Stimulated activated naive CD8-positive, alpha-beta T cell treated with anti-CD3 and anti-CD28 coated beads, Interleukin-15, amount 100 ng/mL, for 72 hours (primary cell): ENCODE measurements at regions not wholly inside any gene's neighbourhood (a gene's known extent, or its start where the extent isn't known, plus 50 kb on each side); places are given as distances from the start of the nearest gene placed in this dataset.

Experiments
- ATAC-seq: fragments of 150-1000 bp; cut with Tn5 transposase; 2 replicates; pipeline ENCODE4 v1.10.0; 2021; ENCODE audit warnings: mild to moderate bottlenecking, moderate library complexity
- DNase-seq, 2 donors: peaks; one replicate each; pipeline ENCODE4 v3.0.0; 2021 to 2022
- H3K27ac Mint-ChIP-seq, 2 donors: one replicate each; pipeline ENCODE4 v1.8.0; 2022; ENCODE audit warnings: mild to moderate bottlenecking in 2 of 2, mixed read lengths in 2 of 2, moderate library complexity in 2 of 2
- H3K27me3 Mint-ChIP-seq: one replicate; pipeline ENCODE4 v1.8.0; 2022; ENCODE audit warnings: mixed read lengths
- H3K4me1 Mint-ChIP-seq: one replicate; pipeline ENCODE4 v1.8.0; 2022; ENCODE audit warnings: mild to moderate bottlenecking, mixed read lengths
- H3K4me3 Mint-ChIP-seq, 2 donors: one replicate each; pipeline ENCODE4 v1.8.0; 2022; ENCODE audit warnings: mild to moderate bottlenecking in 2 of 2, mixed read lengths in 2 of 2, moderate library complexity in 1 of 2
- H3K9me3 Mint-ChIP-seq, 2 donors: one replicate each; pipeline ENCODE4 v1.8.0; 2022; ENCODE audit warnings: mixed read lengths in 2 of 2

DNA sequence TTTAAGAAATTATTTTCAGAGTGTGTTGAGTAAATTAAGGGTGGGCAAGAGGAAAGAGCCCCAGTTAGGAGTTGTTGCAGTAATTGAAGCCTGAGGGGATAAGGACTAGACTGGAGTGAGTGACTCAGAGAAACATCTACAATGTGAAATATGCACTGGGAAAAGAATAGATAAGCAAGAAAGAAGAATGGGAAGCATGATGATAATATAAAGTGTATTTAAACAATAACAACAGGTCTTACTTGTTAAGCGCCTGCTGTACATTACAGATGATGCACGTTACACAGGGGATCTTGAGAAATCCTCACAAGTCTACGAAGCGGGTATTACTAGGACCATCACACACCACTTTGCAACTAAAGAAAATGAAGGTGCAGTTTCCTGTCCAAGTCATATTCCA, 73.6 kb upstream of the STK17B start:
- no peak overlapping the region for H3K27ac Mint-ChIP-seq
- H3K4me3 Mint-ChIP-seq, result no peak overlapping the region
- DNase-seq (no peak), ATAC-seq (no peak)
- H3K9me3 Mint-ChIP-seq, result no peaks in the 10 kb centered on the region
- peaks cover 76% of the 10 kb centered on the region for H3K4me1 Mint-ChIP-seq
- H3K27me3 Mint-ChIP-seq, result no peaks in the 10 kb centered on the region

DNA sequence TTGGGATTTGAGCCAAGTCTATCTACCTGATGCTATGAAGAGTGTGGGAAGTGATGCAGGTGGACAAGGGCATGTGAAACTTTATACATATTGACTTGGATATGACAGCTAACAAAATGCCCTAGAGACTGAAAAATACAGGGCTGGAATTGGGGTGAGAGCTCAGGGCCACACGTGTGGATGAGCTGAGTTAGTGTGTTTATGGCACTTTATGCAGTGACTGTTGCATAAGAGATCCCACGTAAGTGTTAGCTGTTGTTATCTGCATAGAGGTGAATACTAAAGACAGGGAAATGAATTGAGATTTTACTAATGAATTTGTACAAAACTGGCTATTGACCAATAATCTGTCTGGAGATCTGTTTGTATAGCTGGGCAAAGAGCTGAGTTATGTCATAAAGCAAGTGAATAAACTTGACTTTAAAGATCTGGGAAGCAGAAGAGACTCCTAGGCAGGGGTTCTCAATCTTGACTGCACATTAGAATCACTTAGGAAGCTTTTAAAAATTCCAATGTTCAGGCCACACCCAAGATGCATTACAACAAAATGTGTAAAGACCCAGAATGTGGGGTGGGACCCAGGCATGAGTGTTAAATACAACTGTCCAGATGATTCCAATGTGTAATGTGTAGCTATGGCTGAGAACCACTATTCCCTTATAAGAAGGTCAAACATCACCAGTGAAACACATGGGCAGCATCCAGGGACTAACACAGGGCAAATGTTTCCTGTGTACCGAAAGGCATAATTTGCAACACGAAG, 74.2 kb upstream of the STK17B start:
- Mint-ChIP-seq H3K4me3 (no peak overlapping the region), H3K27ac (no peak overlapping the region), H3K4me1 (peaks cover 77% of the 10 kb centered on the region), H3K27me3 (no peaks in the 10 kb centered on the region), H3K9me3 (no peaks in the 10 kb centered on the region)
- ATAC-seq (no peak), DNase-seq (no peak)

DNA sequence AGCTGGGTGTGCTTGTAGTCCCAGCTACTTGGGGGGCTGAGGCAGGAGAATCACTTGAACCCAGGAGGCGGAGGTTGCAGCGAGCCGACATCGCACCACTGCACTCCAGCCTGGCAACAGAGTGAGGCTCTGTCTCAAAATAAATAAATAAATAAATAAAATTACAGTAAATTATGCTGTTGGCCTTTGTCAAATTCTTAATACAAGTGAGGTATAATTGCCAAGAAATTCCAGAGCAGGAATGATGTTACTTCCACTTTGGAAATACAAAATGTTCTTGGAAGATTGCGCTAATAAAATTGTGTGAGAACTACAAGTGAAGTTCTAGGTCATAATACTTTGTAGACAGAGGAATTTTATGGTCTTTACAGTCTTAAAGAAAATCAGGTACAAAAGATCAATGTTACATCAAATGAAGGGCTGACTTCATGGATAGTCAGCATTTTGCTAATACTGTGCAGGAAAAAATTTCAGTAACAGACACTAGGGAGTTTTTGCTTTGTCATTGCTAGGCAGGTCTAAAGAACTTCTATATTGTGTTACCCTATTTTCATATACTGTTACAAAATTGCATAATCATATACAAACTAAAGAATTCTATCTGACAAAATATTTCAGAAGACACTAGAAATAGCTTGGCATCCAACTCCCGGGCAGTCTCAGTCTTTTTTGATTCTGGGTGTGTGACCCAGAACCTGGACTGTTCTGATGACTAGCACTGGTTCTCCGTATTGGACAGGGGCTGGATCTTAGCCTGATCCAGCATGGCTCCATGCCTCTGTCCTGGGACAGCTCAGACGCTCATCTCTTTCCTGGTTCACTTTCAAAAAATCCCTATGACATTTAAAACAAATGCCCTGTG, 76.0 kb upstream of the STK17B start:
- ATAC-seq (no peak), DNase-seq (no peak)
- no peak overlapping the region for H3K27ac Mint-ChIP-seq
- H3K9me3 Mint-ChIP-seq, result peaks cover 10 to 11% of the 10 kb centered on the region in 2 donors
- H3K4me1 Mint-ChIP-seq, result peaks cover 78% of the 10 kb centered on the region
- no peaks in the 10 kb centered on the region for H3K27me3 Mint-ChIP-seq
- H3K4me3 Mint-ChIP-seq, result no peak overlapping the region

DNA sequence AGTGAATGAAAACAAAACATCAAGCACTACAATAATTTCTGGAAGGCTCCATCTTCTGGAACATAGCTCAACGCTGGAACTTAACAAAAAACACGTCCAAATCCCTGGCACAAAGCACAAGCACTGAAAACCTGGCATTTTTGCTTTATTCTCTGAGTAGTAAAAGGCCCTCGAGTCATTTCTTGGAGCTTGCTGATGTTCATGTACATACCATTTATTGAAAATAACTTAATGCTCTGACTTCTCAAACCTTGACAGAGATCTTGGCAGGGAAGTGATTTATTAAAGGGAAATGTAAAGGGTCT, 76.5 kb upstream of the STK17B start:
- no peak for ATAC-seq
- Mint-ChIP-seq H3K27ac (no peak overlapping the region), H3K27me3 (no peaks in the 10 kb centered on the region), H3K9me3 (peaks cover 15 to 16% of the 10 kb centered on the region in 2 donors), H3K4me1 (peaks cover 79% of the 10 kb centered on the region), H3K4me3 (peak overlapping the region in 1 of 2 donors; percentile 53)
- DNase-seq, result no peak

DNA sequence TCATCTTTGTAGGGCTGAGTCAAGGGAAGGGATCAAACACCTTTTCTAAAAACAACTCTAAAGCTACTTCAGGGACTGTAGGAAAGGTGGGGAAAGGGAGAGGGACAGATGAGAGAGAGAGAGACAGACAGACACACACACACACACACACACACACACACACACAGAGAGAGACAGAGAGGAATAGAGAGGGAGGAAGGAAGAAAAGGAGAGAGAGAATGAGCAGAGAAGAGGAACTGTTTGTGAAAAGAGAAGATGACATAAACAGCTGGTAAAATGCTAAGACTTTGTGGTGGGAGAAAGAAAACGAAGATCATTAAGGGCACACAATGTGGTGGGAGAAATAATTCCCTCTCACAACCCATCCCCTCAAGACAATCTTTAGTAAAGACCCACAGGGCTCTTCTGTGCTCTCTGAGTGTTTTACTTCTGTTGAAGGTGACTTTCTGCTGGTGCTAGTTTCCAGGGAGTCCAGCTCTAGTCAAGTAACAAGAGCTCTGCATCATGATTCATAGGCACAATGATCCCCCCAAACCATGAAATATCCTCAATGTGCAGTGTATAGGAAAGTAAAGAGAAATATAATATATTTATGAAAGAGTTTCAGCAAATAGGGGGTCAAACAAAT, 77.2 kb upstream of the STK17B start:
- Mint-ChIP-seq H3K27me3 (no peaks in the 10 kb centered on the region), H3K27ac (peak overlapping the region; percentile 3 to 63), H3K9me3 (peaks cover 15 to 16% of the 10 kb centered on the region in 2 donors), H3K4me1 (peaks cover 84% of the 10 kb centered on the region), H3K4me3 (peak overlapping the region; percentile 41 to 53)
- DNase-seq (no peak), ATAC-seq (no peak)

DNA sequence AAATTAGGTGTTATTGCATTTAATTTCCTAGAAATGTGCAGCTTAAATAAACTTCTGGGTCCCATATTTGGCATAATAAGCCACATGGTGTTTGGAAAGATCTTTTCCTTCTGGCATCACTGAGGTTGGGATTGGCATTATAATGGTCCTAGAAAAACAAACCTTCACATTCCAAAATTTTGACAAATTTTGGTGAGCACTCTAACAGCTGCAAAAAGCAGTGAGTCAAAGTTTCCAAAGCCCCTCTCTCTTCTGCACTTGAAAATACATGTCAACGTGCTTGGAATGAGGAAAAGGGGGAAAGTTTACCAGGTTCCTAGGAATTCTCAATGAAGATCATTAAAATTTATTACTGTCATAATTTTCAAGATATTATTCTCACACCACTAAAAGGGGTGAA, 77.8 kb upstream of the STK17B start:
- H3K27me3 Mint-ChIP-seq, result no peaks in the 10 kb centered on the region
- peak overlapping the region in 1 of 2 donors; percentile 61 for H3K4me3 Mint-ChIP-seq
- H3K9me3 Mint-ChIP-seq, result peaks cover 15 to 16% of the 10 kb centered on the region in 2 donors
- DNase-seq (no peak), ATAC-seq (no peak)
- peaks cover 84% of the 10 kb centered on the region for H3K4me1 Mint-ChIP-seq
- H3K27ac Mint-ChIP-seq, result peak overlapping the region; percentile 23 to 83

DNA sequence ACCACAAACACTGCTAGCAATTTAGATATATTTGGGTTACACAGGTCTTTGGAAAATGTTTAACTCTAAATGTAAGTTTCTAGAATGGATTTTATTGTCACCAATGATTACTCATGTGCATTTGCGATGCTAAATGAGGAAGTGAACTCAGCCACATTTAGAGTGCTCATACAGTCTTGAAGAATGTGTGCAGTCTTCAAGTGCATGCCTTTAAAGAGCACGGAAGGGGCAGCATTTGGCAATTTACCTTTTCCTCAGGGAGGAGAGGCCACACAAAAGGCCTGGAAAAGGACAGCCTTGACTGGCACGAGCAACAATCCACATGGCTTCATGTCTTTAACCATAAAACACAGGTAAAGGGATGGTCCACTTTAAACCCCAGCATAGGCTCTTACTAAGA, 78.5 kb upstream of the STK17B start:
- Mint-ChIP-seq H3K9me3 (peaks cover 15 to 16% of the 10 kb centered on the region in 2 donors), H3K4me3 (peak overlapping the region; percentile 50 to 61), H3K27me3 (no peaks in the 10 kb centered on the region), H3K27ac (peak overlapping the region in 1 of 2 donors; percentile 83), H3K4me1 (peaks cover 85% of the 10 kb centered on the region)
- ATAC-seq (peak; percentile 61), DNase-seq (no peak)

DNA sequence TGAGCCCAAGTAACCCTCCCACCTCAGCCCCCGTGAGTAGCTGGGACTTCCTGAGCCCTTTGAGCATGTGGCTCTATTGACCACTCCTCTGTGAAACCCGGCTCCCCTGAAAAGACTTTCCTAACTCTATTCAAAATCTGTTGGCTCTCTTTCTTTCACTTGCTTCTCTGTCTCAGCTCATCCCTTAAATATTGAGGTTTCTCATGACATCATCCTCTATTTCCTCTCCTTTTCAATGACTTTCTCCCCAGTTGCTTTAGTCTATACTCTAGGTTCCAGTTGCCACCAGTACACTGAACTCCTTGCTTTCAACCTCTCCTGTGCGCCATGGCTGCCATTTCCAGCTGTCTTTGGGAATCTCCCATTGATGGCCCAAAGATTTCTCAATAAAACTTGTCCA, 79.8 kb upstream of the STK17B start:
- Mint-ChIP-seq H3K27ac (peak overlapping the region in 1 of 2 donors; percentile 80), H3K4me1 (peaks cover 74% of the 10 kb centered on the region), H3K4me3 (peak overlapping the region; percentile 2 to 31), H3K9me3 (peaks cover 15 to 16% of the 10 kb centered on the region in 2 donors), H3K27me3 (no peaks in the 10 kb centered on the region)
- DNase-seq, result no peak
- ATAC-seq, result no peak

DNA sequence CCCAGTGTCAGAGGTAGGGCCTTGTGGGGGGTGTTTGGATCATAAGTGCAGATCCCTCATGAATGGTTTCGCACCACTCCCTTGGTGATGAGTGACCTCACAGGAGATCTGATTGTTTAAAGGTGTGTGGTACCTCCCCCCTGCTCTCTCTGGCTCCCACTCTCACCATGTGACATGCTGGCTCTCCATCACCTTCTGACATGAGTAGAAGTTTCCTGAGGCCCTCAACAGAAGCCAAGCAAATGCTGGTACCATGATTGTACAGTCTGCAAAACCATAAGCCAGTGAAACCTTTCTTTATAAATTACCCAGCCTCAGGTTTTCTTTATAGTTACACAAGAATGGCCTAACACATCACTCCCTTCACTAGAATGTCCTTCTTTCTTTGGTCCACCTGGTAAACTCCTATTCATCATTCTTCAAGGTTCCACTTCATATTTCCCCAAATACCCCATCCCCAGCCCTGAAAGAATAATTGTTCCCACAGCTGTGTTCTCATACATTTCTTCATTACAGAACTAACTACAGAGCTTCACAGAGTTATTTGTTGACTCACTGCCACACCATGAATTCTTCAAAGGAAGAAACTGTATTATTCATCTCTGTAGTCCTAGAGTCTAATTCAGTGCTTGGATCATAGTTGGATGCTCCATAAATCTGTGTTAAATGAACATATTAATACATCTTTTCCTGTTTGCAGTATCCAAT, 81.2 kb upstream of the STK17B start:
- DNase-seq (no peak), ATAC-seq (peak; percentile 81)
- H3K27me3 Mint-ChIP-seq, result no peaks in the 10 kb centered on the region
- peaks cover 15 to 16% of the 10 kb centered on the region in 2 donors for H3K9me3 Mint-ChIP-seq
- peaks cover 86% of the 10 kb centered on the region for H3K4me1 Mint-ChIP-seq
- H3K27ac Mint-ChIP-seq, result peak overlapping the region in 1 of 2 donors; percentile 74
- peak overlapping the region; percentile 14 to 38 for H3K4me3 Mint-ChIP-seq

DNA sequence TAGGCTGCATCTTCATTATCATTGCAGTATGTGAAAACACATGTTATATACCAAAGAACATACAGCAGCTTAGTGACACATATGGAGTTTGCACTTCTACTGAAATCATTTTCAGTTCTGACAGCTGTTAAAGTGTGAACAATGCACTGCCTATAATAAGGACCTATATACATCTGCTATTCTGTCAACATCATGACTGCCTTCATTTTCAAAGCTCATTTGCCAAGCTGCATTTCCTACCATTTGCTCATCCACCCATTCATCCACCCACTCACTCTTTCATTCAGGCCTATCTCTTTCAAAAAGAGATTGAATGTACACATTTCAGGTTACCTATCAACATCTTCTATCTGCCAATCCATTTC, 81.7 kb upstream of the STK17B start:
- Mint-ChIP-seq H3K27ac (peak overlapping the region in 1 of 2 donors; percentile 74), H3K4me3 (peak overlapping the region; percentile 38 to 40), H3K4me1 (peaks cover 86% of the 10 kb centered on the region), H3K9me3 (peaks cover 15 to 16% of the 10 kb centered on the region in 2 donors), H3K27me3 (no peaks in the 10 kb centered on the region)
- peak; percentile 62 for ATAC-seq
- DNase-seq, result no peak

DNA sequence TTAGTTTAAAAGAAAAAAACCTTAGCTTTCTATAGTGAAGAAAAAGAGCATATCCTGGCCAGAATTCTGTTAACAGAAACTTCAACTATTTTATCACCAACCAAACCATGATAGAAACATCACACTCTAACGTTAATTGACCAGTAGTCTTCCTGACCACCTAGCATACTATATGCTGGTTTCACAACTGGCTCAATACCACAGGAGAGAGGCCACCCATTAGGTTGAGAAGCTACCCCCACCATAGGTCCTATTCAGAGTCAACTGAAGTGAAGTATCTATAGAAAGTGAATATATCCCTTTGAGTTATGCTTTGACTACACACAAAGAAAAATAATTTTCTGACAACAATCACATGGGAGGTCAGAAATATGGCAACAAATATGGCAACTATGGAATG, 85.2 kb upstream of the STK17B start:
- Mint-ChIP-seq H3K27me3 (no peaks in the 10 kb centered on the region), H3K27ac (no peak overlapping the region), H3K4me1 (peaks cover 71% of the 10 kb centered on the region), H3K4me3 (peak overlapping the region in 1 of 2 donors; percentile 9), H3K9me3 (peaks cover 10 to 11% of the 10 kb centered on the region in 2 donors)
- no peak for ATAC-seq
- no peak for DNase-seq

DNA sequence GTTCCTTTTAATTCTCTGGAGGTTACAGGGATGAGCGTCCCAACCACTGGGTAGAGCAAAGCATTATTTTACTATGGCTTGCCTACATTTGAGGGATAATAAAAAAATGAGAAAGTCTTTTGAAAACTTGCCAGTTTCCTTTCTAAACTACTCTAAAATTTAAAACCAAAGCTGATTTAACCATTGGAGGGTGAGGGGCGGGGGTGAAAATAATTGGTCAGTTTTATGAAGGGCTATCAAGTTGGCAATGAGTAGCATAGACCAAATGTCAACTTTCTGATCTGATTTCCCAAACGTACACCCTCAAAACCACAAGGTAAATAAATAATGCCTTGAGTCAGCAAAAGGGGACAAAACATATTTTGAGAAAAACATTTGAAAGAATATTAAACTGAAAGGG, 85.7 kb upstream of the STK17B start:
- no peak overlapping the region for H3K4me3 Mint-ChIP-seq
- H3K4me1 Mint-ChIP-seq, result peaks cover 66% of the 10 kb centered on the region
- H3K27ac Mint-ChIP-seq, result no peak overlapping the region

DNA sequence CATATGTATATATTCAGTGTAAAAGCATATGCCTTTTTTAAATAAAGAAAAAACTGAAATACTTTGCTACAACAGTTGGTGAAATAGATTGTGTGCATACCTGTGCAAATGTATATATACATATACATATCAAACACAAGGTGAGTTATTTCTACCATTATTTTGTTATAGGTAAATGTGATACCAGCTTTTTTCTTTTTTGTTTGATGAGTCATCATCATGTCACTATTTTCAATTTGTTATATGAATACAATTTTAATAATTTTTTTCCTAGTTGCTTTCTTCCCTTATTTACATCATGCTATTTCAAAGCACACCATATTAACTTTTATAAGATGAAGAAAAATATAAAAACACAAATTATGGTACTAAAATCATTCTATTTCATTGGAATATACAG, 87.0 kb upstream of the STK17B start:
- H3K27ac Mint-ChIP-seq, result no peak overlapping the region
- no peaks in the 10 kb centered on the region for H3K27me3 Mint-ChIP-seq
- H3K9me3 Mint-ChIP-seq, result no peaks in the 10 kb centered on the region
- no peak overlapping the region for H3K4me3 Mint-ChIP-seq
- no peak for DNase-seq
- peaks cover 66% of the 10 kb centered on the region for H3K4me1 Mint-ChIP-seq
- no peak for ATAC-seq

More for the DNA sequence above, 85.7 kb upstream of the STK17B start:
- Mint-ChIP-seq H3K27me3 (no peaks in the 10 kb centered on the region), H3K9me3 (peaks cover 7 to 8% of the 10 kb centered on the region in 2 donors)
- DNase-seq, result no peak
- ATAC-seq, result no peak

DNA sequence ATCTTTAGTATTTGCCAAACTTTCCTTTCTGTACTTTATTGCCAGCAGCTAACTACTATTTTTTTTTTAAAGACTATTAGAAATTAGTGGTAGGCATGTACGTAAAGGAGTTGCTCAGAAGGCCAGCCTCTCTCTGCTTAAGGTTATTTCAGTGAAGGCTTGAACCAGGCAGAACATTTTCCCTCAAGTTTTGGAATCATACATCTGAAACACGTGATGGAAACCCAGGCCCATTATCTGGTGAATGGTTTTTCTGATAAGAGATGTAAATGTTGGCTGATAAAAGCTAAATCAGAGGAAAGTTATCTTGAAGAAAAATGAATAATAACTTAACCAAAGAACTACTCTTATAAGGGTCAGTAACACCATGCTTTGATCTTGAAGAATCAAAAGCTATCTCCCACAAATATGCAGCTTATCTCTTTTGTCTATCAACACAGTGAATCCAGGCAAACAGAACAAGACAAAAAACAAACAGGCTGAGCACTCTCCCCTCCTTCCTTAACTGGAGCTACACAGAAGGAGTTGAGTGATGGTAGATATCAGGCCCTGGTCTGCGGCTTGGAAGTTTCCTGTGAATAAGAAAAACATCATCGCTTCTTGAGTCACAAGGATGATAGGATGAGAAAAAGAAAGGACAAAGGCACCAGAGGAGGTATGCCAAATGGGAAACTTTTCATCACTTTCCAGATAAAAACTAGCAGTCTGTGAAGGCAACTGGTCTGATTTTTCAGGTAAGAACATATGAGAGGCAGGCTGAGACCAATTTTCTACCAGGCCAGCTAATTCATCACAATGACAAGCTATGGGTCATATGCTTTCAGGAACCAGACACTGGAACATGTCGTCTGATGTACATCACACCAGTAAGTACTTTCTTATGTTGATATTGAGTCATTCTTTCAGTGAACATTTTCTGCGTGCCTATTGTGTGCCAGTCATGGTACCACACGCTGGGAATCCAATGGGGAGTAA, 88.4 kb upstream of the STK17B start:
- DNase-seq (peak; percentile 45 to 67), ATAC-seq (peak; percentile 90)
- Mint-ChIP-seq H3K27me3 (no peaks in the 10 kb centered on the region), H3K4me1 (peaks cover 58% of the 10 kb centered on the region), H3K27ac (peak overlapping the region; percentile 96 to 97), H3K4me3 (peak overlapping the region; percentile 76 to 81), H3K9me3 (no peaks in the 10 kb centered on the region)
